SIG-M5 treated with dmso at 0.1 percent for 504 hours (cell line): ENCODE measurements at regions not wholly inside any gene's neighbourhood (a gene's known extent, or its start where the extent isn't known, plus 50 kb on each side); places are given as distances from the start of the nearest gene placed in this dataset.
A peak's percentile ranks its signal among the peaks of the same experiment; 100 is the strongest.

Experiments
- DNase-seq: peaks from one replicate; lab custom pipeline; 2025; ENCODE audit not compliant: unreplicated experiment; lab: John Stamatoyannopoulos, UW

DNA sequence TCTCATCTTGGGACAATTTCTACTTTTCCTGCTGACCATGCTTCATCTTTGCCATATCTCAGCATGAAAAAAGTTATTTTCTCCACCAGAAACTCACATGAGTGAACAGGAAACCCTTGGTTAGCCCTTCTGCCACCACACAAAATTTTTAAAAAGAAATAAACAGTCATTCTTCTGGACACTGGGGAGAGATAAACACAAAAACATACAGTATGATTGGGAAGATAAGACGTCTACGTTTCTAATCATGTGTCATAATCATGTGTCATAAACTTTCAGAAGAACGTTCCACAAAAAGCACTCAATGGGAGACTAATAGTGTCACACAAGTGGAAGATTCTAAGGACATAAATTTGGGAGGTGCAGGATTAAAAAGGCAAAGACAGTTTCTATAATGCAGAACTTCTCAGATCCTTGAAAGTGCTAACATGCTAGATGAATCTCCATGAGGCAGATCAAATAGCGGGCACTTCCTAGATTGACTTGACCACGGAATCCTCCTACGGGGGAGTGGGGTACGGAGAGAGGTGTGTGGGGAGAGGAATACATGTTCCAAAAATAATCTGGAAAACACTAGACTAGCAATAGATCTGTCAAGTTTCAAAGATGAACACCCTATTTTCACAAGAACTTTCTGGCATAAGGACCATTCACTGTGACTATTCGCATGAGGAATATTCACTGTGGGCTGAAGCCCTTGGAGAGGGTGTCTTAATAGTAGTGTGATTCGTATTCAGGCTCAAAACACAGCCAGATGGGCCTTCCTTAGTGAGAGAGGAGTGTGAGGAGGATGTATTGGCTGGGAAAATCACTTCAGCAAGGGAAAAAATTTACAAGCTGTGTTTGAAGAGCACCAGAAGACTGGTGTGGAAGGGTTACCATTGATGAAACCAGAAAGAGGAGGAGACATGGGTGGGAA lies 206.7 kb downstream of the SETD4 start:
- DNase-seq: no peak

DNA sequence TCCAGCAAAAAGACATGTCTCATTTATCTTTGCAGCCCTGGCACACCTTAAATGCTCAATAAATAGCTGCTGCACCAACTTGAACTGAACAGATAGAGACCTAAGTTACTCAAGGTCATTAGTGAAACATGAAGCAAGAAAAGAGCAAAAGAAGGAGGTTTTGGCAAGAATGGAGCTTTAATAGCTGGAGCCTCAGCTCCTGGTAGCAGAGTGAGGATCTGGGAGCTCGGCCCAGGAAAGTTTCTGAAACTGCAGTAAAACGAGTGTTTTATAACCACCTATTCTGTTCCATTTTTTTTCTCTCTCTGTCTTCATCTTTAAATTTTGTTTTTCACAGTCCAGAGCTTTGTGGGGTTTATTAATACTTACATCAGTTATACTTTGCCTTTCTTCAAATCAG lies 207.5 kb downstream of the SETD4 start:
- DNase-seq: no peak

DNA sequence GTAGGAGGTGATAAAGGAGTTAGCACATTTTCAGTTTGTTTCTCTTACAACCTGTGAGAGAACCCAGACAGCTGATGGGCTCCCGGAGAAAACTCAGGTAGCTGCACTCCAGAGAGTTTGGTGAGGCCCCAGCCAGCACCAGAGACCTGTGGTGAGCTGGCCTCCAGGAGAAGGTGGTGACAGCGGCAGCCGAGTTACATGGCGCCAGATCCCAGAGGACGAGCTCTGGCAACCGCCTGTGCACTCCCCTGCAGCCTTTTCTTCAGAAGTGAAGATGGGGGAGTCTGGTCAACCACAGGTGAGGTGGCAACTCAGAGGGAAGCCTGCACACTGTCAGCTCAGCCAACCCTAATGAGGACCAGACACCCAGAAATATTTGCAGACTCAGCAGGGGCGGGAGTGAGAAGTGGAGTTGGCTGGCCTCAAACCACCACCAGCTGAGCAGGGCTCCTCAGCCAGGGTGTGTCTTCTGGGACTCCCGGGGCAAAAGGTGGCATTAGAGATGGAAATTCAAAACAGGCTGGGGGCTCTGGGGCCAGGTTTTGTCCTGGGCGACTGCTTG lies 209.7 kb downstream of the SETD4 start:
- DNase-seq: no peak

DNA sequence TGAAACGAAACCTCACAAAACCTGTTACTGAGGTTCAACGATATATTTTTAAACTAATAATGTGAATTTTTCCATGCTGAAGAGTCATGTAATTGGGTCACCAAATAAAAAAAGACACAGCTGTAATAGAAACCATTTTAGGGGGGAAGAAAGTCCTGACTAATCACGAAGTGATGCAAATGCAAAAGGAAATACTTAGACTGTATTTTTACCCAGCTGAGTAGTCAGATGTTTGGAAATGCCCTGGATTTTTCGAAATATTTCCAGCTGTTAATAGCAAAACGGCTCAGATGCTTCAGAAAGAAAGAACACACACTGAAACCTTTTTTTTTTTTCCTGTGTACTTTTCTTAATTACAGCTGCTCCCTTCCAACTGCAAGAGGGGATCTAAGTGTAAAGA lies 210.3 kb downstream of the SETD4 start:
- no peak for DNase-seq

DNA sequence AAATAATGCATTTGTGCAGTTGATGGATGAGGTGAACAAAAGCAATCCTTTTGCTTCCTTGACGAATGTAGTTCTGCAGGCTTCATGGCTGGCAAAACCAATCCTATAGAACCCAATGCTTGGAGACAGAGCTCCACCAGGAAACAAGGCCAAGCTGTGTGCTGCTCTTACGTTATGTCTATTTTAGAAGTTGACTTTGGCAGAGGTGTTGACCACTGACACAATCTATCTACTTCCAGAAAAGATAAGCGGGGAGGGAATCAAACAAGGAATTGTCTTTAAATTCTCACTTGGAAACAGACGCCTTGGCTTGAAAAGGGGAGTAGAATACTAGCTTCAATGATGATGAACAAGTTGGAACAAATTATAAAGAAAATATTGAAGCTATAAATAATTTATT lies 211.2 kb downstream of the SETD4 start:
- no peak for DNase-seq

DNA sequence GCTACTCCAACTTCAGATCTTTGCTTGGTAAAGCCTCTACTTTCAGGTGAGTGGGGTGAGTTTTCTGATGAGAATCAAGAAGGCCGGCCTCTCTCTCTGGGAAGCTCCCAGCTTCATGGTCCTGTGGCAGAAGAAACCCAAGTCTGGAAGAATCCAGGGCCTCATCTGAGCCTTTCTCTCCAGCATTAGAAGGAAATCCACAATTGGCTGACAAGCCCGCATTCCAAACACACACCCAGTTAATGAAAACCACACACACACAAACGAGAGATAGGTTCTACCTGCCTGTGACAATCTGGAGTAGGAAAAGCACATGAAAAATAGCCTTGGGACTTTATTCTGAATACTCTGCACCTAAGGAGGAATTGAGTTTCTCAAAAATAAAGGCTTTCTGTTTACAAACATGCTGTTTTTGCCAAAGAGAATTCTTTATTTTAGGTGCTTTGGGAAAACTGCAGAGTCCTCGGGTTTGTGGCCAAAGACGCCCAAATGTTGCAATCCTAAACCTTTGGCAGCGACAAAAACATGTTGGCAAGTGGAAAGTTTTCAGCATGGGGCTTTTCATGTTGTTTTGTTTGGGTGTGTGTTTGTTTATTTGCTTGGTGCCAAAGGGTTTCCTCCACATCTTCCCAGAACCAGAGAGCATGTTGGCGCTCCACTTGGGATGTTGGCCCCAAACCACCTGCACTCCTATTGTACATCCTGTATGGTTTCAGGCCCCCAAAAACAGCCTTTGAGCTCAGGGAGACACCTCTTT lies 216.2 kb downstream of the SETD4 start:
- DNase-seq: no peak

DNA sequence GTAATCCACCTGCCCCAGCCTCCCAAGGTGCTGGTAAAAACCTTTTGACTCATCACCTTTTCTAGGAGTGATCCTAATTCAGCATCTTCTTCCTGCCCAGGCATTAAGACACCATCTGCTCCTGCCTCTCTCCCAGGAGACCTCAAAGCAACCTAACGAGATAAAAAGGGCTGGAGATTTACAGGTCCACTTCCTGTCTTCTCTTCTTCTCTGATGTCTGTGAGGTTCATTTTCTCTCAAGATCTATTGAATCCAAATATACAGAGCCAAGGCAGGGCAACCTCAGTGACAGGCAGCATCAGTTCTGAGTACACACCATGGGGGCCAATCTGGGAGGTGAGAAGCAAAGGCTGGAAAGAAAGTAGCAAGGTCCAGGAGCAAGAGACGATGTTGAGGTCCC lies 219.4 kb downstream of the SETD4 start:
- DNase-seq: no peak

DNA sequence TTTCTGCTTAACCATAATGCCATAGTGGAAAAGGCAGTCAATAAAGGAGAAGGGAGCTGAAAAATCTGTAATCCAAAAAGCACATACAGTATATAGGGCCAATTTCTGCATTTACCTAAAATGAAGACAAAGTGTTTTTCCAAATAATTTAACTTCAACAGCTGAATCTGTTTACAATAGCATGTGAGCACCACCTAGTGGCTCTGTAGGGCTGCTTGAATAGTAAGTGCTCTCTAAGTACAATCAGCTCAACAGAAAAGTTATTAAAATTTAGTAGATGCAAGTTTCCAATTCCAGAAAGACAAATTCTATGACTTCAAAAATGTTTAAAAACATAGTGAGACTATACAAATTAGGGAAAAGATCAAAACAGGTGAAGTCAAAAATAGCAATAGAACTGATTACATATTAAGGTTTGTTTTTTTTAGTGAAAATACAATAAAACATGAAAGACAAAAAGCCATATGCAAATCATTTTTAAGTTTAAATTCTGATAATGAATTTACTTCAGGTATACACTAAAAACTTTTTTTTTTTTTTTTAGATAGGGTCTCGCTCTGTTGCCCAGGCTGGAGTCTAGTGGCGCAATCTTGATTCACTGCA lies 220.0 kb downstream of the SETD4 start:
- peak; percentile 83 for DNase-seq

DNA sequence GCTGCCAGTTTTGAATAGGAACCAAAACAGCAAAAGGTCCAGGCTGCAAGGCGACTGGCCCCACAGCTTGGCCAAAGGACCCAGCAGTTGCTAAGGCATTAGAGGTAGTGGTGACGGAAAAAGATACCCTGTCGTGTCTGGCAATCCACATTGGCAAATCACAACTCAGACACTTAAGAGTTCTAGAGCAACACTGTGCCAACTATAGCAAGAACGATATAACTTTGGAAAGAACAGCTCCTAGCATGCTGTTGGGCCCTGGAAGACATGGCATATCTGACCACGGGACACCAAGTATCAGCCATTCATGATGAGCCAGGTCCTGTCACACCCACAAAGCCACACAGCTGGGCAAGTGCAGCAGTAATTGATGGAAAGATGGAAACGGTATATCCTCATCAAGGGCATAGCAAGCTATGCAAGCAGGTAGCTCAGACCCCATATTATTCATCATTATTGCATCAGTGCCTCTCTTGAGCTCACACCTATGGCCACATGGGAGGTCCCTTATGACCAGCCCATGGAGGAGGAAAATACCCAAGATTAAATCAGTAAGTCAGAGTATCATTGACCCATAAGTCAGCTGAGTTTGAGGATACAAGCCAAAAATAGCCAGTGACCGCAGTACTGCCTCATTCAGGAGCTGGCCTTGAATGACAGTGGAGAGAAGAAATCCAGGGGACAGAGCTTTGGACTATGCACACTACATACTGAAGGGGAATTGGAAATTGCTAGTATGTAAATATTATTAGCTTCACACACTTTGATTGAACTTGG lies 221.2 kb downstream of the SETD4 start:
- no peak for DNase-seq

DNA sequence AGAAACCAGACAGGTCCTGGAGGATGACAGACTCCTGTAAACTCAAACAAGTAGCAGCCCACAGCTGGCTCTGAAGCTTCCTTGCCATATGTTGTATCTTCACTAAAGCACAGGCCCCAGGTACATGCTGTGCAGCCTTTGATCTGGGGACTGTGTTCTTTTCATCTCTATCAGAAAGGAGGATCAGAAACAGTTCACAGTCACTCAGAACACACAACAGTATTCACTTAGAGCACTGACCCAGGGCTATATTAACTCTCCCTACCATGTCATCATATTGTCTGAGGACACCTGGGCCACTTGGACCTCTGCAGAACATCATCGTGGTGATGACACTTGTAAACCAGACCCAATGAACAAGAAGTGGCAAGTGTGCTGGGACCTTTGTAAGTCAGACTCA lies 222.0 kb downstream of the SETD4 start:
- DNase-seq: no peak

DNA sequence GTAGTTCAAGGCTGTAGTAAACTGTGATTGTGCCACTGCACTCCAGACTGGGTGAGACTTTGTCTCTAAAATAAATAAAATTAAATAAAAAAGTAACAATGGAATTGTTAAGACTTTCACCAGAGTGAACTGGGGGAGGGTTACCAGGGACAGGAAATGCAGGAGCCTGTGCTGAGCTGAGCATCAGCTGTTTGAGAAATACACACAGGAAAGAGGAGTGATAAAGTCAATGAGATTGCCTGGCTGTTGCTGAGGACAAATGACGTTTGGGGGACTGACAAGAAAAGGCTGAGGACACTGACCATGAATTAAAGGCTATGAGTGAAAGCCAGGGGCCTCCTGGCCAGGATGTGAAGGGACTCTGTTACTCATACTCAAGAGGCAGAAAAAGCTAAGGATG lies 226.3 kb downstream of the SETD4 start:
- DNase-seq: no peak

DNA sequence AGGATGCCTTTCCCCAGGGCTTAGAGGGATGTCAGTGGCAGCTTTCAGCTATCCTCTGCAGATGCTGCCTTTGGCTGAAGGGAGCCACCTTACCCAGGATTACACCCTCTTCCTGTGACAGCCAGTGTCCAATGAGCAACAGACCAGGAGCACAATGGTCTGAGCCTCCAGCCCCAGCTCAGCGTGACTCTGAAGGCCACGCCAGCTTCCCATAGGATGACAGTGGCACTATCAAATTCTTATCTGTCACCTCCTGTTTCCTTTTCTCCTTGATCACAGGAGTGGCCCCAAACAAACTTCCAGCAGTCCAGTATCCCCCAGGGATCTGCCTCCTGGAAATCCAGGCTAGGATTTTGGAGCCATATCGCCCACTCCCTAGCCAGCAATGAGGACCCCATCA lies 226.9 kb downstream of the SETD4 start:
- no peak for DNase-seq

DNA sequence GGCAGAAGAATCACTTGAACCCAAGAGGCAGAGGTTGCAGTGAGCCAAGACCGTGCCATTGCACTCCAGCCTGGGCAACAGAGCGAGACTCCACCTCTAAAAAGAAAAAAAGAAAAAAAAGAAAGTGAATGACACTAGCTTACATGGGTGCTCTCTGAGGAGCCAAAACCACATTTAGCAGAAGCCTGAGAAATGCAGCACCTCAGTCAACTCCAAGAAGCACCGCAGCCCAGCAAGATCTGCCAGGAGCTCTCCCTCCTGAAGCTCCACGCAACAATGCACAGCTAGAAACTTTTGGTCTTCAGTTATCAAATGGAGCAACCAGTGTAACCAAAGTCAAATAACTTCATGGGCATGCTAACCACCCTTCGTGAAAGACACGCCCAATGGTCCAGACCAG lies 229.1 kb downstream of the SETD4 start:
- no peak for DNase-seq

DNA sequence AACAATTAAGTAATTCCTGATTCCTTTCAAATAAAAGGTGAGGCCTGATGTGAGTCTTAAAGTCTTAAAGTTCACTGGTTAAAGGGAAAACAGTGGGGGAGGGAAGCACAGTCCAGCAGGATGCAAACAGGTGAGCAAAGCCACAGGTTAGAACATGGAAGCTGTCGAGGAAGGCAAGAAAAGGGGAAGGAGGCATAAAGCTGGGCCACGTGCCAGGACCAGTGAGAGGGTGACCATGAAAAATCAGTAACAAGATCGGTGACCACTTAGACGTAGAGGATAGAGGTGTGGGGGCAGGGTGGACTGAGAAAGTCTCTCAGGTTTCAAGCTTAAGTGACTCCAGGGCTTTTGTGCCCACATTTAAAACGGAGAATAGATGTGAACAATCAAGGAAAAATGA lies 231.3 kb downstream of the SETD4 start:
- DNase-seq: no peak

DNA sequence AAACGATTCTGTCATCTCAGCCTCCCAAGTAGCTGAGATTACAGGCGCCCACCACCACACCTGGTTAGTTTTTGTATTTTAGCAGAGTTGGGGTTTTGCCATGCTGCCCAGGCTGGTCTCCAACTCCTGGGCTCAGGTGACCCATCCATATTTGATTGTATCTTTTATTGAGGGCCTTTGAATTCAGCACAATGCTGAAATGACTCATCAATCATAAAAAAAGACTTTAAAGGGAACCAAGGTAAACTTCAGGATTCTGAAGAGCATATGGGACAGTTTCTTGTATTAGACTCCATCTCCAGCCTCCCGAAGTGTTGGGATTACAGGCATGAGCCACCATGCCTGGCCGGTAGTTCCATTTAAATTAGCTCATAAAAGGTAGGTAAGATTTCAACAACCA lies 232.2 kb downstream of the SETD4 start:
- no peak for DNase-seq

DNA sequence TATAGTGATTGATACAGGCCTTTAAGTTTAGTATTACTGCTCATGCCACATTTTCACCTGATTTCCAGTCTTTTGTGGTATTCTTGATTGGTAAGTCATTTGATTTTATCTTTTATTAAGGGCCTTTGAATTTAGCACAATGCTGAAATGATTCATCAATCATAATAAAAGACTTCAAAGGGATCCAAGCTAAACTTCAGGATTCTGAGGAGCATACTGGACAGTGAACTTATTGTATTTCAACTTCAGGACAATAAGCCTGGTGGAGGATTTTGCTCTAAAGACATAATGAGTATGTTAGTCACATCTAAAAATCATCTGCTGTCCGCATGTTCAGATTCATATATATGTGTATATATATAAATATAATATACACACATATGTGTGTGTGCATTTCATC lies 233.3 kb downstream of the SETD4 start:
- no peak for DNase-seq

DNA sequence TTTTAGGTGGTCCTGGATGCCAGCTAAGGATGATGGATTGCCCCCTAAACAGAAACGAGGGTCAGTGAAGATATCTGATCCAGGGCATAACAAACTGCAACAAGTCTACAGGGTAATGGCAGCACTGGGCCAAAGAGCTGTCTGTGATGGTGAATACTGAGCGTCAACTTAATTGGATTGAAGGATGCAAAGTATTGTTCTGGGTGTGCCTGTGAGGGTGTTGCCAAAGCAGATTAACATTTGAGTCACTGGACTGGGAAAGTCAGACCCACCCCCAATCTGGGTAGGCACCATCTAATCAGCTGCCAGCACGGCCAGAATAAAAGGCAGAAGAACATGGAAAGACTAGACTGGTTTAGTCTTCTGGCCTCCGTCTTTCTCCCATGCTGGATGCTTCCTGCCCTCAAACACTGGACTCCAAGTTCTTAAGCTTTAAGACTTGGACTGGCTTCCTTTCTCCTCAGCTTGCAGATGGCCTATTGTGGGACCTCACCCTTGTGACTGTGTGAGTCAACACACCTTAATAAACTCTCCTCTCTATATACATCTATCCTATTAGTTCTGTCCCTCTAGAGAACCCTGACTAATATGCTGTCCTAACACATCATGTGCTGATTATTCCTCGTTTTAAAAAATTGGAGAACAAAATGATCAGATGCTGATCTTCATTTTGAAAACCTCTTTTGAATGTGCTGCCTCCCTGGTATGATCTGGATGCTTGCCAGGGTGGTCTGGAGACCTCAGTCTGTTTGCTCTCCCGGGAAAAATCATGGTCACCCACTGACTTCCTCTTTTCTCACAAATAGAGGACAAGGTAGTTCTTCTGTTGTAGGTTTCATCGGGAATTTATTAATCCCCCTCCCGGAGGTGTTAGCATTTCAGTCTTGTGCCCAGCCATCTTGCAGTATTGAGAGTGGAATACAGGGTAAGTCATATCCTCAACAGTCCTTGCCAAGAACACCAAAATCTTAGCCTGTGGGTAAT lies 234.7 kb downstream of the SETD4 start:
- no peak for DNase-seq

DNA sequence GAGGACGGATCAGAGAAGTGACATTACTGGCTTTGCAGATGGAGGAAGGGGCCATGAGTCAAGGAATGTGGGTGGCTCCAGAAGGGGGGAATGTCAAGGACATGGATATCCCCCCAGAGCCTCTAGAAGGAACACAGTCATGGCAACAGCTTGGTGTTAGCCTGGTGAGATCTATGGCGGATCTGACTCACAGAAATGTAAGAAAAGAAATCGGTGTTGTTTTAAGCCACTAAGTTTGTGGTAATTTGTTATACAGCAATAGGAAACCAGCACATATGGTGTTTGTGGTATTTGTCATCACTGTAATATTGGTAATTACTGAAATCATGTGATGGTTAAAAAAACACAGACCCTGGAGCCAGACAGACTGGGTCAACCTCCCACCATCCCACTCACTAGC lies 236.2 kb downstream of the SETD4 start:
- DNase-seq: no peak

DNA sequence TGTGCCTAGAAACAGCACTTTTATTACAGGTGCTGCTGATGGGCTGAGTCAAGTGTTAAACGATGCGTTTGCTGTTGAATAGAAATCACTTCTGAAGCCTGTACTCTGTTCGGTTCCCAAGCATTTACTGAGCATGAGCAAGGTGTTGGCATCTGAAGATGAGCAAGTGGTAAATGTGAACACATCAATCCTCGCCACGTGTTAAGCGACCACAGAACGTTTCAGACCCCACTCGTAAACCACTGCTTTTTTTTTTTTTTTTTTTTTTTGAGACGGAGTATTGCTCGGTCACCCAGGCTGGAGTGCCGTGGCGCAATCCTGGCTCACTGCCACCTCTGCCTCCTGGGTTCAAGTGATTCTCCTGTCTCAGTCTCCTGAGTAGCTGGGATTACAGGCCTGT lies 241.2 kb downstream of the SETD4 start:
- no peak for DNase-seq

DNA sequence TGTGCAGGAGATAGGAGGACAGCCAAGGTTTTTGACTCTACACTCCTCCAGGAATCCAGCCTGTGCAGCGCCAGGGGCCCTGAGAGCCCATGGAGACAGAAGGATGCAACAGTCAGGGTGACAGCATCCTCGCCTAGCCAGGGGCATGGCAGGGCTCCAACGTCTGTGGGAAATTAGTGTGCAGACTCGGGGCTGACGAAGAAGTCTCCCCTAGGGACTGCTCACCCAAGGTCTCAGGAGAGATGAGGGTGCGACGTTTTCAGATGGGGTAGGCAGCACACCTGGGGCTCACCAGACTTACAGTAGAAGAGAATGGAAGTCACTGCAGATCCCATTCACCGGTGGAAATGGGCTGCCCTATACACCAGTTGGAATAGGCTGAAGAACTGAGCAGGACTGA lies 241.7 kb downstream of the SETD4 start:
- DNase-seq: no peak
